ENCODE measurements at regions not wholly inside any gene's neighbourhood (a gene's known extent, or its start where the extent isn't known, plus 50 kb on each side); places are given as distances from the start of the nearest gene placed in this dataset.

DNA sequence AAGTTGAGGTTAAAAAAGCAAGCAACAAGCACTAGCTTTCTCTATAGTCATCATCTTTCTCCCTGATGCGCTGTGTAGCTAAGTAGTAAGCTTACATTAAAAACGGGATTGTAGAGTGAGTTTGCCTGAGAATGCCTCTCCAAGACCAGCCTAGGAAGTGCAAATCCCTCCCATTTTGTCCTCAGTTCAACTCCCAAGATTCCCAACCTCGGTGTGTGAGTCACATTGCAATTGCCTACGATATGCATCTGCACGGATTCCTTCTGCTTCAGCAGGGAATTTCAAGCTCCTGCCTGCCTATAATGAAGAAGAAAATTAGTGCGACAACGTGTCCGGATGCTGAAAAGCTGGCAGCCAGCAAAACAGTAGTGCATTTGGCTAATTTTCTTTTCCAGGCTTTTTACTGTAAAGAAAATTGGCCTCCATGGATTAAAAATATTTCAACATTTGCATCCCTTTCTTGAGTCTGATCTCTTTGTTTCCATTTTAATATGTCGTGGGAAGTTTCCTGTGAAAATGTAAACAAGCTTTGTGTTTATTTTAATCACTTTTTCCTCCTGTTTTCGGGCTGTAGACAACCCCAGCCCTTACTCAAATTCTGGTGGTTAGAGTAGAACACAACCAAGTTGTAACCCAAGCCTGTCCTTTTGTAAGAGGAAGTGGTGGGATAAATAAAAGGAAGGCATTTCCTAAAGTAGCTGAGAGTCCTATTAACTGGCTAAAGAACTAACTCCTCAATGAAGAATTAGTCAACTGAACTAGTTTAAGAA, 58.4 kb upstream of the TET2 start:
- H3K9ac ChIP-seq (replicated peaks in 1 of 4; ENCODE audit: extremely low read depth in 1 of 4, low read depth in 3 of 4, low read length in 3 of 4) = no peak overlapping the region
- H3K4me1 ChIP-seq (replicated peaks in 1 of 4; ENCODE audit: control insufficient read depth in 3 of 4, insufficient read depth in 4 of 4, low read length in 3 of 4) = peaks cover 0 to 3% (median 0%) of the 10 kb centered on the region in 4 experiments; a peak in 1 of 7 replicates
- no peak overlapping the region for H2AK5ac ChIP-seq (ENCODE audit: low read depth, low read length)
- no peak overlapping the region for H3K4ac ChIP-seq (replicated peaks; ENCODE audit: insufficient read length, low read depth, low read length)
- H3K36me3 ChIP-seq (ENCODE audit: control insufficient read depth in 2 of 4, insufficient read depth in 4 of 4, low read length in 3 of 4) = no peaks in the 10 kb centered on the region
- H4K5ac ChIP-seq (ENCODE audit: insufficient read length, low read depth, low read length) = no peak overlapping the region
- no peak overlapping the region for H3K56ac ChIP-seq (replicated peaks; ENCODE audit: insufficient read length, low read depth, low read length)
- H3K4me3 ChIP-seq (ENCODE audit: extremely low read depth in 1 of 4, insufficient read depth in 2 of 4, low read depth in 3 of 4, low read length in 4 of 4) = no peak overlapping the region
- H2BK120ac ChIP-seq (replicated peaks; ENCODE audit: low read depth, low read length) = no peak overlapping the region
- no peak overlapping the region for H4K91ac ChIP-seq (replicated peaks; ENCODE audit: insufficient read length, low read length)
- ChIA-PET POLR2A (ENCODE audit: partially characterized antibody) (interaction anchor here (0.6 kb wide), 1 partner anchor 20 kb away, joined by 3 read pairs; no protein-coding TSS in a partner anchor), CTCF (ENCODE audit: partially characterized antibody) (interaction anchor here (0.6 kb wide), 1 partner anchor 24 kb away, joined by 6 read pairs; no protein-coding TSS in a partner anchor)
- H2AFZ ChIP-seq (ENCODE audit: low read length) = peak overlapping the region; percentile 94
- H3K14ac ChIP-seq (ENCODE audit: insufficient read length) = no peak overlapping the region
- no peaks in the 10 kb centered on the region for H3K79me2 ChIP-seq (ENCODE audit: control insufficient read depth in 1 of 2, insufficient read depth in 2 of 2, low read length in 2 of 2)
- H3K23ac ChIP-seq (ENCODE audit: insufficient read length) = no peak overlapping the region
- no peak overlapping the region for H2BK12ac ChIP-seq (ENCODE audit: low read depth, low read length)
- no peak overlapping the region for H2BK20ac ChIP-seq (ENCODE audit: low read length)
- DNase-seq (ENCODE audit: low read depth in 1 of 2, low spot score in 2 of 2) (peak in 1 of 2 experiments; percentile 43), FAIRE-seq (peak; percentile 72)
- H3K4me2 ChIP-seq (ENCODE audit: insufficient read depth in 1 of 2, low read depth in 2 of 2, low read length in 2 of 2) = no peak overlapping the region
- no peak overlapping the region for H3K27ac ChIP-seq (ENCODE audit: low read depth, low read length)
- H3K18ac ChIP-seq (ENCODE audit: extremely low read depth, low read length) = no peak overlapping the region
- H2BK5ac ChIP-seq (ENCODE audit: low read depth, low read length) = no peak overlapping the region
- no peak overlapping the region for H2BK15ac ChIP-seq (ENCODE audit: low read length)
- no peaks in the 10 kb centered on the region for H3K79me1 ChIP-seq (ENCODE audit: low read depth, low read length)
- peaks cover 3 to 7% of the 10 kb centered on the region in 2 experiments; a peak in 2 of 4 replicates for H3K9me3 ChIP-seq (ENCODE audit: insufficient read depth in 2 of 2, low read depth in 1 of 2, low read length in 1 of 2)
- no peak overlapping the region for H4K8ac ChIP-seq (ENCODE audit: extremely low read depth, insufficient read depth, low read length)
- no peaks in the 10 kb centered on the region for H4K20me1 ChIP-seq (replicated peaks in 1 of 2; ENCODE audit: control insufficient read depth in 1 of 2, insufficient read depth in 2 of 2, low read length in 2 of 2)
- 56% methylated on average over 10 of the region's 10 CpGs; no CpG with 5 or more reads in 1 of the 2 experiments for WGBS, 2 experiments (ENCODE audit: extremely low coverage in 1 of 2, insufficient coverage in 1 of 2, insufficient read length in 1 of 2, insufficient replicate concordance in 2 of 2, low coverage in 1 of 2, low lambda C conversion rate in 2 of 2, missing lambda C conversion rate in 1 of 2)
- H3K23me2 ChIP-seq (ENCODE audit: low read depth, low read length) = no peaks in the 10 kb centered on the region
- no peaks in the 10 kb centered on the region for H3K27me3 ChIP-seq (replicated peaks in 1 of 4; ENCODE audit: control insufficient read depth in 3 of 4, extremely low read depth in 1 of 4, insufficient read depth in 3 of 4, low read length in 3 of 4)
- TF ChIP-seq GABPA (IDR thresholded peaks at IDR 0.05; ENCODE audit: borderline replicate concordance, insufficient read depth, low read length) (no peak), TBP (IDR thresholded peaks at IDR 0.05; ENCODE audit: low read depth, low read length) (no peak), RBBP5 (IDR thresholded peaks at IDR 0.05; ENCODE audit: borderline replicate concordance, low read depth, low read length) (no peak), BRCA1 (IDR thresholded peaks at IDR 0.05; ENCODE audit: low read depth, low read length) (no peak), CTCF (IDR thresholded peaks at IDR 0.05; ENCODE audit: control extremely low read depth in 1 of 3, insufficient read depth in 1 of 3, low read depth in 1 of 3, low read length in 3 of 3) (no peak), ATF2 (IDR thresholded peaks at IDR 0.05; ENCODE audit: low read length) (no peak)
- TF ChIP-seq, protein P1, sequence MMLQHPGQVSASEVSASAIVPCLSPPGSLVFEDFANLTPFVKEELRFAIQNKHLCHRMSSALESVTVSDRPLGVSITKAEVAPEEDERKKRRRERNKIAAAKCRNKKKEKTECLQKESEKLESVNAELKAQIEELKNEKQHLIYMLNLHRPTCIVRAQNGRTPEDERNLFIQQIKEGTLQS (IDR thresholded peaks at IDR 0.05; ENCODE audit: insufficient read depth, low read depth, low read length) = no peak

All from H1 (cell line).